HCT116 (cell line): ENCODE measurements at regions not wholly inside any gene's neighbourhood (a gene's known extent, or its start where the extent isn't known, plus 50 kb on each side); places are given as distances from the start of the nearest gene placed in this dataset.

Experiments used
- ATAC-seq: fragments of 200-7000 bp; cut with Tn5 transposase; 2 replicates; pipeline ENCODE4 v1.9.1; 2020; ENCODE audit warnings: mild to moderate bottlenecking, moderate library complexity
- BruUV-seq: library from RNA; stranded (reverse); fragments of 400-500 nt; replicated peaks from 2 replicates; lab custom pipeline; 2021; lab: Mats Ljungman, UMichigan
- CTCF ChIA-PET: fragments of 300-600 bp; sonication (Branson Sonifier 250); formaldehyde crosslinking; loops from one replicate; lab custom pipeline; 2021; ENCODE audit warnings: antibody characterized with exemption; lab: Charles Lee
- POLR2A ChIA-PET: fragments of 300-600, 350-600 bp; sonication (Branson Sonifier 250); formaldehyde crosslinking; loops from one replicate; lab custom pipeline; 2021; ENCODE audit warnings: antibody characterized with exemption; lab: Charles Lee
- RAD21 ChIA-PET, 2 experiments: fragments of 300-600 bp; sonication (Branson Sonifier 250); formaldehyde crosslinking; loops; one replicate each; lab custom pipeline; 2023; ENCODE audit warnings: low total read pairs in 2 of 2; ENCODE audit not compliant: uncharacterized antibody in 2 of 2, unreplicated experiment in 2 of 2, low non-redundant PET in 1 of 2; lab: Charles Lee
- DNase-seq: peaks from one replicate; pipeline ENCODE4 v3.0.0-alpha.2; 2010; ENCODE audit warnings: low read depth, low spot score
- H2AFZ ChIP-seq: fragments of 200-600 bp; shearing (Covaris generic), sonication (generic); 2 replicates; pipeline ENCODE4 v1.6.1; 2017; ENCODE audit warnings: low read depth, mixed run types, mixed read lengths, antibody characterized with exemption, low read length; ENCODE audit not compliant: poor library complexity, severe bottlenecking
- H3K27ac ChIP-seq: 2 replicates; pipeline ENCODE4 v1.5.1; 2012; ENCODE audit warnings: low read depth, low read length
- H3K27me3 ChIP-seq: fragments of 200-600 bp; sonication (generic); 2 replicates; pipeline ENCODE4 v1.6.1; 2016; ENCODE audit warnings: mixed run types, low read length, mixed read lengths; ENCODE audit not compliant: insufficient read depth
- H3K36me3 ChIP-seq, 2 experiments: fragments of 200-500 bp in 1 of 2; fragments of 200-600 bp in 1 of 2; sonication (Bioruptor generic) in 1 of 2; sonication (generic) in 1 of 2; 2 replicates each; pipeline versions ENCODE4 v1.5.1 to v1.6.1; 2014 to 2016; ENCODE audit warnings: low read length in 2 of 2, inconsistent platforms in 1 of 2, mixed read lengths in 1 of 2, mixed run types in 1 of 2; ENCODE audit not compliant: insufficient read depth in 2 of 2, control insufficient read depth in 1 of 2
- H3K4me1 ChIP-seq, 2 experiments: fragments of 200-600 bp in 1 of 2; sonication (generic) in 1 of 2; 2 replicates each; pipeline versions ENCODE4 v1.5.1 to v1.6.1; 2012 to 2017; ENCODE audit warnings: low read length in 2 of 2, inconsistent platforms in 1 of 2, mild to moderate bottlenecking in 1 of 2, mixed read lengths in 1 of 2, mixed run types in 1 of 2, moderate library complexity in 1 of 2; ENCODE audit not compliant: insufficient read depth in 2 of 2, control insufficient read depth in 1 of 2
- H3K4me2 ChIP-seq: fragments of 200-600 bp; sonication (generic); 2 replicates; pipeline ENCODE4 v1.6.1; 2017; ENCODE audit warnings: mixed run types, low read length, mixed read lengths
- H3K4me3 ChIP-seq, 2 experiments: fragments of 200-600 bp in 1 of 2; sonication (generic) in 1 of 2; replicated peaks in 1 of 2; 2 replicates each; pipeline ENCODE4 v1.5.1; 2011 to 2016; ENCODE audit warnings: low read length in 2 of 2, control low read depth in 1 of 2, low read depth in 1 of 2, mild to moderate bottlenecking in 1 of 2, mixed read lengths in 1 of 2, mixed run types in 1 of 2
- H3K79me2 ChIP-seq: fragments of 200-600 bp; sonication (generic); 2 replicates; pipeline ENCODE4 v1.6.1; 2017; ENCODE audit warnings: mild to moderate bottlenecking, mixed run types, low read length, moderate library complexity, mixed read lengths; ENCODE audit not compliant: insufficient read depth
- H3K9ac ChIP-seq: fragments of 200-600 bp; sonication (generic); 2 replicates; pipeline ENCODE4 v1.6.1; 2016; ENCODE audit warnings: low read length, mixed read lengths
- H3K9me2 ChIP-seq: fragments of 200-600 bp; sonication (generic), shearing (Covaris generic); 2 replicates; pipeline ENCODE4 v1.6.1; 2017; ENCODE audit warnings: mixed run types, mild to moderate bottlenecking, moderate library complexity; ENCODE audit not compliant: insufficient read depth
- H3K9me3 ChIP-seq, 2 experiments: fragments of 200-500 bp in 1 of 2; fragments of 200-600 bp in 1 of 2; sonication (Bioruptor generic) in 1 of 2; sonication (generic) in 1 of 2; 2 replicates each; pipeline ENCODE4 v1.6.1; 2014 to 2017; ENCODE audit warnings: low read length in 2 of 2, mixed read lengths in 2 of 2, inconsistent platforms in 1 of 2, low read depth in 1 of 2, mild to moderate bottlenecking in 1 of 2, mixed run types in 1 of 2, moderate library complexity in 1 of 2; ENCODE audit not compliant: control insufficient read depth in 1 of 2, insufficient read depth in 1 of 2
- H4K20me1 ChIP-seq: fragments of 200-600 bp; sonication (generic), shearing (Covaris generic); 2 replicates; pipeline ENCODE4 v1.6.1; 2017; ENCODE audit warnings: mixed run types, mild to moderate bottlenecking, moderate library complexity; ENCODE audit not compliant: insufficient read depth
- CBX3 ChIP-seq: IDR thresholded peaks from 2 replicates; pipeline ENCODE4 v1.6.1; 2012; ENCODE audit warnings: low read depth
- CEBPB ChIP-seq: IDR thresholded peaks from 2 replicates; pipeline ENCODE4 v1.6.1; 2012; ENCODE audit warnings: low read depth
- EGR1 ChIP-seq: IDR thresholded peaks from 2 replicates; pipeline ENCODE4 v1.6.1; 2012; ENCODE audit warnings: low read depth
- EZH2 ChIP-seq: fragments of 200-600 bp; sonication (generic); IDR thresholded peaks from 2 replicates; pipeline ENCODE4 v1.6.1; 2017; ENCODE audit warnings: antibody characterized with exemption, mixed run types
- EZH2phosphoT487 ChIP-seq: fragments of 200-600 bp; IDR thresholded peaks from 2 replicates; pipeline ENCODE4 v1.6.1; 2018; ENCODE audit warnings: antibody characterized with exemption, borderline replicate concordance
- FOSL1 ChIP-seq: IDR thresholded peaks from 2 replicates; pipeline ENCODE4 v1.6.1; 2012; ENCODE audit warnings: low read depth
- JUND ChIP-seq: IDR thresholded peaks from 2 replicates; pipeline ENCODE4 v1.6.1; 2012
- POLR2A ChIP-seq: IDR thresholded peaks from 2 replicates; pipeline ENCODE4 v1.7.0; 2011; ENCODE audit warnings: borderline replicate concordance; ENCODE audit not compliant: insufficient read depth, insufficient read length; ENCODE audit errors: extremely low read depth
- POLR2AphosphoS5 ChIP-seq: IDR thresholded peaks from 2 replicates; pipeline ENCODE4 v1.6.1; 2011; ENCODE audit warnings: mild to moderate bottlenecking, low read depth, low read length, moderate library complexity
- RAD21 ChIP-seq: IDR thresholded peaks from 2 replicates; pipeline ENCODE4 v1.6.1; 2012; ENCODE audit warnings: low read depth, mild to moderate bottlenecking
- SP1 ChIP-seq: IDR thresholded peaks from 2 replicates; pipeline ENCODE4 v1.6.1; 2012; ENCODE audit warnings: low read depth
- SRF ChIP-seq: IDR thresholded peaks from 2 replicates; pipeline ENCODE4 v1.6.1; 2012; ENCODE audit warnings: low read depth
- YY1 ChIP-seq: IDR thresholded peaks from 2 replicates; pipeline ENCODE4 v1.6.1; 2011; ENCODE audit warnings: low read length, low read depth, moderate library complexity, mild to moderate bottlenecking; ENCODE audit not compliant: insufficient replicate concordance; ENCODE audit errors: extremely low read depth
- ZFX ChIP-seq: fragments of 450-650 bp; IDR thresholded peaks from 2 replicates; pipeline ENCODE4 v1.6.1; 2017
- ZNF274 ChIP-seq: fragments of 200-500 bp; sonication (Bioruptor generic); IDR thresholded peaks from 2 replicates; pipeline ENCODE4 v1.6.1; 2014; ENCODE audit warnings: mild to moderate bottlenecking, low read depth, low read length, inconsistent platforms
- intact Hi-C: fragments of 100-400 bp; cut with micrococcal nuclease; formaldehyde crosslinking; loops from 2 replicates; pipeline ENCODE4 v1.10.0; 2022
- TF ChIP-seq, protein P1 (sequence below): IDR thresholded peaks from 2 replicates; pipeline ENCODE4 v1.6.1; 2011; ENCODE audit warnings: mild to moderate bottlenecking, low read length, moderate library complexity; ENCODE audit not compliant: insufficient replicate concordance; ENCODE audit errors: extremely low read depth
- TF ChIP-seq, protein P2 (sequence below): IDR thresholded peaks from 2 replicates; pipeline ENCODE4 v1.6.1; 2012
- TF ChIP-seq, protein P3 (sequence below), 3 experiments: fragments of 200-600 bp in 1 of 3; sonication (generic) in 1 of 3; IDR thresholded peaks in 2 of 3; conservative IDR thresholded peaks in 1 of 3; 2 replicates each; pipeline ENCODE4 v1.5.1; 2012 to 2017; ENCODE audit warnings: low read depth in 2 of 3, low read length in 2 of 3, antibody characterized with exemption in 1 of 3, borderline replicate concordance in 1 of 3, control low read depth in 1 of 3, mild to moderate bottlenecking in 1 of 3, mixed read lengths in 1 of 3, mixed run types in 1 of 3, moderate library complexity in 1 of 3; ENCODE audit not compliant: insufficient read depth in 1 of 3

DNA sequence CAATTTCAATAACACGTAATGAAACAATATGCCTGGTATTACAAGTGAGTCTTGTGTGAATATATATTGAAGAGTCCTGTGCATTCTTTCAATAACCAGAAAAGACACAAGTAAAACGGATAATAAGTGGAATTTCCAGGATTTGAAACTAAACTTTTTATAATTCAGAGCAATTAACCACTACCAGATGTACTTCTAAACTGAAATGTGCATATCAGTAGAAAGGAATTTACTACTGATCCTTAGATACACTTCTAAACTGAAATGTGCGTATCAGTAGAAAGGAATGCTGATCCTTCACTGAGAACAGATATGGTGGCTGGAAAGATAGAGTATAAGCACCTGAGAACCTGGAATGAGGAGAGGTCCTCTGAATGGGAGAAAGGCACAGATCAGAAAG lies 470.9 kb upstream of the SPHKAP start:
- Histone ChIP-seq H3K4me2 (no peak overlapping the region), H3K36me3 (no peaks in the 10 kb centered on the region), H2AFZ (no peak overlapping the region), H3K4me1 (no peaks in the 10 kb centered on the region), H3K79me2 (no peaks in the 10 kb centered on the region), H3K9me2 (no peaks in the 10 kb centered on the region), H3K4me3 (no peak overlapping the region), H3K27me3 (no peaks in the 10 kb centered on the region), H3K9ac (no peak overlapping the region), H3K9me3 (no peaks in the 10 kb centered on the region), H4K20me1 (no peaks in the 10 kb centered on the region), H3K27ac (no peak overlapping the region)
- TF ChIP-seq POLR2AphosphoS5 (no peak), CBX3 (no peak), SP1 (no peak), JUND (no peak), POLR2A (no peak), SRF (no peak), YY1 (no peak), CEBPB (no peak), ZNF274 (no peak), EGR1 (no peak), FOSL1 (no peak), EZH2phosphoT487 (no peak), ZFX (no peak), RAD21 (no peak), EZH2 (no peak)
- TF ChIP-seq, protein P1, sequence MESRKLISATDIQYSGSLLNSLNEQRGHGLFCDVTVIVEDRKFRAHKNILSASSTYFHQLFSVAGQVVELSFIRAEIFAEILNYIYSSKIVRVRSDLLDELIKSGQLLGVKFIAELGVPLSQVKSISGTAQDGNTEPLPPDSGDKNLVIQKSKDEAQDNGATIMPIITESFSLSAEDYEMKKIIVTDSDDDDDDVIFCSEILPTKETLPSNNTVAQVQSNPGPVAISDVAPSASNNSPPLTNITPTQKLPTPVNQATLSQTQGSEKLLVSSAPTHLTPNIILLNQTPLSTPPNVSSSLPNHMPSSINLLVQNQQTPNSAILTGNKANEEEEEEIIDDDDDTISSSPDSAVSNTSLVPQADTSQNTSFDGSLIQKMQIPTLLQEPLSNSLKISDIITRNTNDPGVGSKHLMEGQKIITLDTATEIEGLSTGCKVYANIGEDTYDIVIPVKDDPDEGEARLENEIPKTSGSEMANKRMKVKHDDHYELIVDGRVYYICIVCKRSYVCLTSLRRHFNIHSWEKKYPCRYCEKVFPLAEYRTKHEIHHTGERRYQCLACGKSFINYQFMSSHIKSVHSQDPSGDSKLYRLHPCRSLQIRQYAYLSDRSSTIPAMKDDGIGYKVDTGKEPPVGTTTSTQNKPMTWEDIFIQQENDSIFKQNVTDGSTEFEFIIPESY, result no peak
- TF ChIP-seq, protein P2, sequence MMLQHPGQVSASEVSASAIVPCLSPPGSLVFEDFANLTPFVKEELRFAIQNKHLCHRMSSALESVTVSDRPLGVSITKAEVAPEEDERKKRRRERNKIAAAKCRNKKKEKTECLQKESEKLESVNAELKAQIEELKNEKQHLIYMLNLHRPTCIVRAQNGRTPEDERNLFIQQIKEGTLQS, result no peak
- TF ChIP-seq, protein P3, sequence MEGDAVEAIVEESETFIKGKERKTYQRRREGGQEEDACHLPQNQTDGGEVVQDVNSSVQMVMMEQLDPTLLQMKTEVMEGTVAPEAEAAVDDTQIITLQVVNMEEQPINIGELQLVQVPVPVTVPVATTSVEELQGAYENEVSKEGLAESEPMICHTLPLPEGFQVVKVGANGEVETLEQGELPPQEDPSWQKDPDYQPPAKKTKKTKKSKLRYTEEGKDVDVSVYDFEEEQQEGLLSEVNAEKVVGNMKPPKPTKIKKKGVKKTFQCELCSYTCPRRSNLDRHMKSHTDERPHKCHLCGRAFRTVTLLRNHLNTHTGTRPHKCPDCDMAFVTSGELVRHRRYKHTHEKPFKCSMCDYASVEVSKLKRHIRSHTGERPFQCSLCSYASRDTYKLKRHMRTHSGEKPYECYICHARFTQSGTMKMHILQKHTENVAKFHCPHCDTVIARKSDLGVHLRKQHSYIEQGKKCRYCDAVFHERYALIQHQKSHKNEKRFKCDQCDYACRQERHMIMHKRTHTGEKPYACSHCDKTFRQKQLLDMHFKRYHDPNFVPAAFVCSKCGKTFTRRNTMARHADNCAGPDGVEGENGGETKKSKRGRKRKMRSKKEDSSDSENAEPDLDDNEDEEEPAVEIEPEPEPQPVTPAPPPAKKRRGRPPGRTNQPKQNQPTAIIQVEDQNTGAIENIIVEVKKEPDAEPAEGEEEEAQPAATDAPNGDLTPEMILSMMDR (IDR thresholded peaks at IDR 0.05 in 2 of 3, conservative IDR thresholded peaks at IDR 0.05 in 1 of 3; ENCODE audit: borderline replicate concordance in 1 of 3, insufficient read depth in 1 of 3, low read depth in 2 of 3, low read length in 2 of 3), result no peak
- no peak for DNase-seq
- BruUV-seq, result no TSS peak
- POLR2A ChIA-PET, result no interaction called here
- intact Hi-C loops, result loop anchor here (10.0 kb wide), 1 partner anchor 998 kb away; no protein-coding TSS in a partner anchor
- CTCF ChIA-PET, result no interaction called here
- no peak for ATAC-seq
- RAD21 ChIA-PET, result no interaction called here
